ENCODE measurements at regions not wholly inside any gene's neighbourhood (a gene's known extent, or its start where the extent isn't known, plus 50 kb on each side); places are given as distances from the start of the nearest gene placed in this dataset.

DNA sequence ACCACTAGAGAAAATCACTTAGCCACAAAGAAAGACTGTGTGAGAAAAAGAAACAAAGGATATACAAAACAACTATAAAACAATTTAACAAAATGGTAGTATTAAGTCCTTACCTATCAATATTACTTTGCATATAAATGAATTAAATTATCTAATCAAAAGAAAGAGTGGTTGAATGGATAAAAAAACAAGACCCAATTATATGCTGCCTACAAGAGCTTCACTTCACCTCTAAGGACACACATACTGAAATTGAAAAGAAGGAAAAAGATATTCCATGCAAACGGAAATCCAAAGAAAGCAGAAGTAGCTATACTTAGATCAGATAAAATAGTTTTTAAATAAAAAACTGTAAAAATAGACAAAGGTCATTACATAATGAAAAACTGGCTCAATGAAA, 134.9 kb upstream of the CCDC196 start:
- TF ChIP-seq, protein P1, sequence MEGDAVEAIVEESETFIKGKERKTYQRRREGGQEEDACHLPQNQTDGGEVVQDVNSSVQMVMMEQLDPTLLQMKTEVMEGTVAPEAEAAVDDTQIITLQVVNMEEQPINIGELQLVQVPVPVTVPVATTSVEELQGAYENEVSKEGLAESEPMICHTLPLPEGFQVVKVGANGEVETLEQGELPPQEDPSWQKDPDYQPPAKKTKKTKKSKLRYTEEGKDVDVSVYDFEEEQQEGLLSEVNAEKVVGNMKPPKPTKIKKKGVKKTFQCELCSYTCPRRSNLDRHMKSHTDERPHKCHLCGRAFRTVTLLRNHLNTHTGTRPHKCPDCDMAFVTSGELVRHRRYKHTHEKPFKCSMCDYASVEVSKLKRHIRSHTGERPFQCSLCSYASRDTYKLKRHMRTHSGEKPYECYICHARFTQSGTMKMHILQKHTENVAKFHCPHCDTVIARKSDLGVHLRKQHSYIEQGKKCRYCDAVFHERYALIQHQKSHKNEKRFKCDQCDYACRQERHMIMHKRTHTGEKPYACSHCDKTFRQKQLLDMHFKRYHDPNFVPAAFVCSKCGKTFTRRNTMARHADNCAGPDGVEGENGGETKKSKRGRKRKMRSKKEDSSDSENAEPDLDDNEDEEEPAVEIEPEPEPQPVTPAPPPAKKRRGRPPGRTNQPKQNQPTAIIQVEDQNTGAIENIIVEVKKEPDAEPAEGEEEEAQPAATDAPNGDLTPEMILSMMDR (IDR thresholded peaks at IDR 0.05; ENCODE audit: poor library complexity), result no peak
- TF ChIP-seq EZH2 (IDR thresholded peaks at IDR 0.05; ENCODE audit: borderline replicate concordance), result no peak

All from hepatocyte (in vitro differentiated cells).